Mesendoderm (in vitro differentiated cells): ENCODE measurements at regions not wholly inside any gene's neighbourhood (a gene's known extent, or its start where the extent isn't known, plus 50 kb on each side); places are given as distances from the start of the nearest gene placed in this dataset.
"Not testable (repeated sequence)": the region's sequence is repeated elsewhere in the genome, so short reads cannot be mapped to it uniquely, and the experiment has no call there.

Experiments
- DNase-seq: peaks from one replicate; pipeline ENCODE4 v3.0.0; 2013
- H2AK5ac ChIP-seq: 2 replicates; pipeline ENCODE4 v1.6.1; 2013; ENCODE audit warnings: low read length, inconsistent platforms
- H2BK120ac ChIP-seq: 2 replicates; pipeline ENCODE4 v1.6.1; 2013; ENCODE audit warnings: low read depth, mild to moderate bottlenecking, low read length, moderate library complexity, mixed read lengths
- H2BK15ac ChIP-seq: replicated peaks from 2 replicates; pipeline ENCODE4 v1.6.1; 2013; ENCODE audit warnings: low read depth, mild to moderate bottlenecking, moderate library complexity
- H2BK5ac ChIP-seq: 2 replicates; pipeline ENCODE4 v1.6.1; 2013; ENCODE audit warnings: low read length, inconsistent platforms
- H3K18ac ChIP-seq: 2 replicates; pipeline ENCODE4 v1.6.1; 2013; ENCODE audit warnings: mild to moderate bottlenecking, low read length, mixed read lengths
- H3K23ac ChIP-seq: one replicate; pipeline ENCODE4 v1.6.1; 2013; ENCODE audit warnings: low read length
- H3K27ac ChIP-seq: 2 replicates; pipeline ENCODE4 v1.5.1; 2013; ENCODE audit warnings: low read depth, mild to moderate bottlenecking, inconsistent platforms, low read length, moderate library complexity
- H3K27me3 ChIP-seq: 2 replicates; pipeline ENCODE4 v1.6.1; 2013; ENCODE audit warnings: low read length, control low read depth, mild to moderate bottlenecking, inconsistent platforms; ENCODE audit not compliant: insufficient read depth, poor library complexity
- H3K36me3 ChIP-seq: 2 replicates; pipeline ENCODE4 v1.6.1; 2013; ENCODE audit warnings: low read length, inconsistent platforms; ENCODE audit not compliant: control insufficient read depth, insufficient read depth
- H3K4ac ChIP-seq: one replicate; pipeline ENCODE4 v1.6.1; 2013; ENCODE audit warnings: low read depth, mild to moderate bottlenecking, low read length, moderate library complexity
- H3K4me1 ChIP-seq: 2 replicates; pipeline ENCODE4 v1.6.1; 2013; ENCODE audit warnings: low read depth, low read length, inconsistent platforms; ENCODE audit not compliant: control insufficient read depth
- H3K4me2 ChIP-seq: 2 replicates; pipeline ENCODE4 v1.6.1; 2013; ENCODE audit warnings: low read length
- H3K4me3 ChIP-seq: 2 replicates; pipeline ENCODE4 v1.5.1; 2013; ENCODE audit warnings: mild to moderate bottlenecking, low read length
- H3K56ac ChIP-seq: one replicate; pipeline ENCODE4 v1.6.1; 2013; ENCODE audit warnings: low read length
- H3K79me1 ChIP-seq: 2 replicates; pipeline ENCODE4 v1.6.1; 2013; ENCODE audit warnings: low read length, inconsistent platforms
- H3K79me2 ChIP-seq: 2 replicates; pipeline ENCODE4 v1.6.1; 2013; ENCODE audit warnings: mild to moderate bottlenecking, low read length; ENCODE audit not compliant: control insufficient read depth, insufficient read depth
- H3K9ac ChIP-seq: 2 replicates; pipeline ENCODE4 v1.6.1; 2013; ENCODE audit warnings: low read length, inconsistent platforms
- H4K5ac ChIP-seq: one replicate; pipeline ENCODE4 v1.6.1; 2013; ENCODE audit warnings: low read length
- H4K8ac ChIP-seq: one replicate; pipeline ENCODE4 v1.6.1; 2013; ENCODE audit warnings: low read depth, mild to moderate bottlenecking, control low read depth, low read length, moderate library complexity
- WGBS: extraction: QIAGEN DNeasy Blood & Tissue Kit; methylation state at CpG from one replicate; pipeline ENCODE4 v1.1.7; 2013; ENCODE audit warnings: low lambda C conversion rate, missing lambda C conversion rate; ENCODE audit not compliant: insufficient coverage; ENCODE audit errors: extremely low coverage; 5-methylcytosine and 5-hydroxymethylcytosine counted together

DNA sequence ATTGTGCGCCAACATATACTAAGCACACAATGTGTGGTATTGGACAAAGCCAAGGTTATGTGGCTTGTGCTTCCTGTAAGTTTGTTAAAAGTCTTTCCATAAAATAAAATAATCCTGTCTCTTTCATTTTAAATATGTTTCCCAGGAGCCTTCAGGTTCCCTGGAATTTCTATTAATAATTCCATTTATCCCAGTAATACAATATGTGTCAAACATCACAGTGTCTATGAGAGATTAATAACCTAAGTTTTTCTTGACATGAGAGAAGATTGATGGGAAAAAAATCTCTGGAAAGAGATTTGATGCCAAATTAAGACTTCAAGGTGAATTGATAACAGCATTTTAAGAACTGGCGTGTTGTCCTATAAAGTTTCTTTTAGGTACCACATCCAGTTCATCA lies 507.0 kb downstream of the TTLL7 start:
- no peak overlapping the region for H3K56ac ChIP-seq
- H3K18ac ChIP-seq, result no peak overlapping the region
- H2BK5ac ChIP-seq, result no peak overlapping the region
- no peaks in the 10 kb centered on the region for H3K4me1 ChIP-seq
- H2AK5ac ChIP-seq, result no peak overlapping the region
- H3K79me1 ChIP-seq, result no peaks in the 10 kb centered on the region
- no peak overlapping the region for H3K4ac ChIP-seq
- H3K4me3 ChIP-seq, result no peak overlapping the region
- no peaks in the 10 kb centered on the region for H3K79me2 ChIP-seq
- no peak overlapping the region for H4K5ac ChIP-seq
- no peak overlapping the region for H2BK120ac ChIP-seq
- H3K4me2 ChIP-seq, result no peak overlapping the region
- WGBS, result no CpG with 5 or more reads among the region's 2 CpGs
- H3K27me3 ChIP-seq, result no peaks in the 10 kb centered on the region
- no peak overlapping the region for H2BK15ac ChIP-seq
- H3K36me3 ChIP-seq, result no peaks in the 10 kb centered on the region
- no peak overlapping the region for H3K9ac ChIP-seq
- H4K8ac ChIP-seq, result no peak overlapping the region
- DNase-seq, result no peak
- no peak overlapping the region for H3K27ac ChIP-seq
- no peak overlapping the region for H3K23ac ChIP-seq

DNA sequence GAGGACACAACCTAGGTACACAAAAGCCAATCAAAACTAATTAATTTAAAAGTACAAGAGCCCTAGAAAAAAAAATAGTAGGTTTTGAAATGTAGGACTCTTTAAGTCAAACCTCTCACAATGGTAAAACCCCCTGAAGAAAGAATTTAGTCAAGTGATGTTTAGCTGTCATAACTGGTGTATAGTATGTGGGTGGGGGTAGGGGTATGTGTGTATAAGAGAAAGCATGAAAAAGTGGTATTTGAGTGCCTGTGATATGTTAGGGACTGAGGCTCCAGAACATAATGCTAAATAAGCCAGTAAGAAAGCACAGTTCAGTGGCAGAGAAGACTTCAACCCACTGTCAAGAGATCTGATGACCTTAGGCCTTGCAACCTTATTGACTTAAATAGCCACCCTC lies 507.9 kb downstream of the TTLL7 start:
- no peak overlapping the region for H3K4me3 ChIP-seq
- no peaks in the 10 kb centered on the region for H3K4me1 ChIP-seq
- no peaks in the 10 kb centered on the region for H3K79me2 ChIP-seq
- H3K9ac ChIP-seq, result no peak overlapping the region
- no peak overlapping the region for H3K4ac ChIP-seq
- H2BK120ac ChIP-seq, result no peak overlapping the region
- no peak overlapping the region for H3K18ac ChIP-seq
- no peaks in the 10 kb centered on the region for H3K27me3 ChIP-seq
- H3K4me2 ChIP-seq, result no peak overlapping the region
- H2AK5ac ChIP-seq, result no peak overlapping the region
- no peak overlapping the region for H3K27ac ChIP-seq
- H3K36me3 ChIP-seq, result no peaks in the 10 kb centered on the region
- H2BK5ac ChIP-seq, result no peak overlapping the region
- H3K23ac ChIP-seq, result no peak overlapping the region
- no peak overlapping the region for H3K56ac ChIP-seq
- H4K5ac ChIP-seq, result no peak overlapping the region
- no peak overlapping the region for H2BK15ac ChIP-seq
- H4K8ac ChIP-seq, result no peak overlapping the region
- no peaks in the 10 kb centered on the region for H3K79me1 ChIP-seq
- no peak for DNase-seq

DNA sequence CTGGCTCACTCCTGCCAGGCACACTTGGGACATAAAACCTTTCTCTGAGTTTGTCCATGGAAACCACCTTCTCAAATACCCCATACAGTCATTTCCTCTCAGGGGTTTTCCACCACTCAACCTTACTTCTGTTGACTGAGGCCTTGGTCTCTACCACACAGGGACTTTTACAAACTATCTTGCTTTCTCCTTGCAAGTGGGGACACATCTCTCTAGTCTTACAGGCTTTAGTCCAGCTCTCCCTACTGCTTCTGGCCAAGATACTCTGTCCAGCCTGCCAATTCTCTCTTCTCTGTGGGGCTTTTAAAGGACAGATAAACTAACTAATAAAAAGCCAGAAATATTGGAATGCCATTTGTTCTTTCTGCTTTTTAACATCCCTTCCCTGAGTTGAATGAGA lies 510.8 kb downstream of the TTLL7 start:
- not testable (repeated sequence) for H2BK5ac ChIP-seq, H3K36me3 ChIP-seq, H3K4me2 ChIP-seq, H2BK120ac ChIP-seq, H3K56ac ChIP-seq, H3K18ac ChIP-seq, H3K4me1 ChIP-seq, H4K5ac ChIP-seq, H3K27me3 ChIP-seq, H2AK5ac ChIP-seq, H3K79me1 ChIP-seq, H3K4ac ChIP-seq, H4K8ac ChIP-seq, H3K4me3 ChIP-seq, DNase-seq, H3K9ac ChIP-seq, H3K27ac ChIP-seq, H3K23ac ChIP-seq, H3K79me2 ChIP-seq, H2BK15ac ChIP-seq

DNA sequence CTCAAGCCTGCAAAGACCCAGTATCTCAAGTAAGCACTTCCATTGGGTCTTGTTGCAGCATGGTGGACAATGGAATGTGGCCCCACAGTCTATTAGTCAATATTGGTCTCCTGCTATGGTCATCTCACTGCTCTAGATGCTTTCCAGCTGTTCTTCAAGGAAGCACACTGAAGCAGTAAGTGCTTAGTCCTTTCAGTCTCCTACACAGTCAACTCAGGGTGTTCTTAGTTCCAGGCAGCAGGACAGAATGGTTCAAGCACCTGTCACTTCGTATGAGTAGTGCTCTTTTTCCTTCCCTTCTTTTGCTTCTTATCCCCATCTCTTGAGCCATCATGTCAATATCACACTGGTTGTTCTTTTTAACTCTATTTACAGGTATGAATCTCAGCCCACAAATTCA lies 511.5 kb downstream of the TTLL7 start:
- H3K79me1 ChIP-seq, H3K27me3 ChIP-seq, H3K27ac ChIP-seq, H2BK120ac ChIP-seq, H2AK5ac ChIP-seq, H3K79me2 ChIP-seq, H2BK5ac ChIP-seq, H3K4ac ChIP-seq, H3K56ac ChIP-seq, H3K23ac ChIP-seq, H3K4me3 ChIP-seq, H2BK15ac ChIP-seq, H3K18ac ChIP-seq, H4K5ac ChIP-seq, DNase-seq, H3K9ac ChIP-seq, H3K4me1 ChIP-seq, H4K8ac ChIP-seq, H3K36me3 ChIP-seq, H3K4me2 ChIP-seq: not testable (repeated sequence)
- no CpG with 5 or more reads among the region's 1 CpG for WGBS

DNA sequence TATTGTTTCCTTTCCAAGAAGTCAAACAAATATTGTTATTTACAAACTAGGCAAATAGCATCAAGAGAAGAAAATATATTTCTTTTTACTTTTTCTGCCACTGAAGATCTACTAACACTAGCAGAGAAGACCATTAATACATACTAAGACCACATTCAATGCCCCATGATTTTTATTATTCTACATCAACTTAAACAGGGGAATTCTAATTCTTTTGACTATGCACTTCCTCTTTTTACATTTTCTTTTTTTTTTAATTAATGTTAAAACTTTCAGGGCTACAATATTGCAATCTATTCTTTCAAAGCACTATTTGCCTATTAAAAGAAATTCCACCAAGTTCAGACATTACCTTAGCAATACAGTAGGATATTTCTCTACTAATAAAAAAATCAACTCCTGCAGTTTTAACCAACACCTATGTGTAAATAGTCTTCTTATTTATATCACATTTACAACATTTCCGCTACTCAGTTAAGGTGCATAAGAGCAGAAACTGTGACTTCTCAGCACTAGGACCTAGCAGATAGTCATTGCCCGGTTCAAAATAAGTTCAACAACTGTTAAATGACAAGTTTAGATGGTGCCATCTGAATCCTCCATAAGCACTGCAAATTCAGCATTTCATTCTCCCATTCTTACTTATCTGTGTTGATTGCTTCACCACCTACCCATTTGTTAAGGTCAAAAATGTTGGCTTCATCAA lies 513.5 kb downstream of the TTLL7 start:
- not testable (repeated sequence) for H3K9ac ChIP-seq, H4K8ac ChIP-seq, H3K4me3 ChIP-seq, H2BK5ac ChIP-seq, H3K18ac ChIP-seq, H3K79me2 ChIP-seq, H3K27me3 ChIP-seq, DNase-seq, H2AK5ac ChIP-seq, H3K27ac ChIP-seq, H3K4me2 ChIP-seq, H3K4me1 ChIP-seq, H3K56ac ChIP-seq, H2BK15ac ChIP-seq, H3K36me3 ChIP-seq, H3K79me1 ChIP-seq, H3K4ac ChIP-seq, H3K23ac ChIP-seq, H4K5ac ChIP-seq, H2BK120ac ChIP-seq
- no CpG with 5 or more reads among the region's 2 CpGs for WGBS

DNA sequence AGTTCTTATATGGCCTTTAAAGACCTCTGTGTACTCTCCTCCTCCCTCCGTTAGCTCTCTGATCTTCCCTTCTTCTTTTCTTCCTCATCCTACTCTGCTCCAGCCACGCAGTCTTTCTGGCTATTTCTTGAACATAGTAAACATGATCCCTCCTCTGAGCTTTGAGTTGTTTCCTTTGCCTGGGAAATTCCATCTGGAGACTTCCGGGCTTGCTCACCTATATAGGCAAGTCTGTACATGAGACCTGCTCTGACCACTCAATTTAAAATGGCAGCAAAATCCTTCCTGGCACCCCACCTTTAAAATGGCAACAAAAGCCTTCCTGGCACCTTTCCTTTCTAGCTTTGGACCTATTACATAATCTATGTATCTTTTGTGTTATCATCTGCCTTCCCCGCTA lies 517.6 kb downstream of the TTLL7 start:
- not testable (repeated sequence) for H3K4me3 ChIP-seq, H3K4ac ChIP-seq, H3K27ac ChIP-seq, H3K27me3 ChIP-seq, DNase-seq, H4K8ac ChIP-seq, H3K79me1 ChIP-seq, H2BK120ac ChIP-seq, H3K36me3 ChIP-seq, H3K4me2 ChIP-seq, H2BK15ac ChIP-seq, H4K5ac ChIP-seq, H3K18ac ChIP-seq, H3K56ac ChIP-seq, H2BK5ac ChIP-seq, H3K4me1 ChIP-seq, H3K9ac ChIP-seq, H3K79me2 ChIP-seq, H3K23ac ChIP-seq, H2AK5ac ChIP-seq
- no CpG with 5 or more reads among the region's 4 CpGs for WGBS
